Neural progenitor cell (in vitro differentiated cells): ENCODE measurements at regions not wholly inside any gene's neighbourhood (a gene's known extent, or its start where the extent isn't known, plus 50 kb on each side); places are given as distances from the start of the nearest gene placed in this dataset.

ENCODE experiments used
- DNase-seq: peaks from one replicate; pipeline ENCODE4 v3.0.0-alpha.2; 2016; ENCODE audit warnings: low spot score
- H2AFZ ChIP-seq: fragments of 200-600 bp; sonication (generic); replicated peaks from 2 replicates; pipeline ENCODE4 v1.6.1; 2016; ENCODE audit warnings: antibody characterized with exemption
- H3F3A ChIP-seq: fragments of 200-600 bp; sonication (generic); 2 replicates; pipeline ENCODE4 v1.6.1; 2016; ENCODE audit warnings: antibody characterized with exemption, low read depth
- H3K27ac ChIP-seq: fragments of 200-600 bp; sonication (generic); 2 replicates; pipeline ENCODE4 v1.5.1; 2016; ENCODE audit warnings: mild to moderate bottlenecking
- H3K27me3 ChIP-seq: fragments of 200-600 bp; sonication (generic); 2 replicates; pipeline ENCODE4 v1.6.1; 2016; ENCODE audit warnings: mild to moderate bottlenecking, moderate library complexity
- H3K36me3 ChIP-seq: fragments of 200-600 bp; sonication (generic); 2 replicates; pipeline ENCODE4 v1.5.1; 2016
- H3K4me1 ChIP-seq: fragments of 200-600 bp; sonication (generic); 2 replicates; pipeline ENCODE4 v1.6.1; 2016; ENCODE audit warnings: mixed run types
- H3K4me2 ChIP-seq: fragments of 200-600 bp; sonication (generic); 2 replicates; pipeline ENCODE4 v1.6.1; 2016
- H3K4me3 ChIP-seq: fragments of 200-600 bp; sonication (generic); 2 replicates; pipeline ENCODE4 v1.5.1; 2016
- H3K79me2 ChIP-seq: fragments of 200-600 bp; sonication (generic); 2 replicates; pipeline ENCODE4 v1.6.1; 2016; ENCODE audit warnings: low read depth
- H3K9ac ChIP-seq: fragments of 200-600 bp; sonication (generic); 2 replicates; pipeline ENCODE4 v1.6.1; 2016
- H3K9me3 ChIP-seq: fragments of 200-600 bp; sonication (generic); 2 replicates; pipeline ENCODE4 v1.5.1; 2016; ENCODE audit warnings: low read depth
- H4K20me1 ChIP-seq: fragments of 200-600 bp; sonication (generic); 2 replicates; pipeline ENCODE4 v1.6.1; 2016; ENCODE audit warnings: low read depth
- H3K27ac Mint-ChIP-seq: 3 replicates; pipeline ENCODE4 v1.8.0; 2021; ENCODE audit warnings: mixed read lengths
- H3K27me3 Mint-ChIP-seq: 2 replicates; pipeline ENCODE4 v1.8.0; 2022; ENCODE audit warnings: low read depth, mild to moderate bottlenecking, inconsistent platforms, moderate library complexity, mixed read lengths; ENCODE audit not compliant: insufficient read depth
- H3K36me3 Mint-ChIP-seq: 3 replicates; pipeline ENCODE4 v1.8.0; 2021; ENCODE audit warnings: mixed read lengths
- H3K4me1 Mint-ChIP-seq: 3 replicates; pipeline ENCODE4 v1.8.0; 2021; ENCODE audit warnings: mixed read lengths
- H3K4me3 Mint-ChIP-seq: 3 replicates; pipeline ENCODE4 v1.8.0; 2021; ENCODE audit warnings: mild to moderate bottlenecking, moderate library complexity, mixed read lengths
- H3K9me3 Mint-ChIP-seq: 3 replicates; pipeline ENCODE4 v1.8.0; 2020; ENCODE audit warnings: mixed read lengths
- EZH2 ChIP-seq: fragments of 200-600 bp; sonication (generic); IDR thresholded peaks from 2 replicates; pipeline ENCODE4 v1.6.1; 2017; ENCODE audit warnings: antibody characterized with exemption, mild to moderate bottlenecking, moderate library complexity
- EZH2phosphoT487 ChIP-seq: fragments of 200-600 bp; sonication (generic); IDR thresholded peaks from 2 replicates; pipeline ENCODE4 v1.6.1; 2017; ENCODE audit warnings: antibody characterized with exemption
- TF ChIP-seq, protein P1 (sequence below): fragments of 200-600 bp; sonication (generic); IDR thresholded peaks from 2 replicates; pipeline ENCODE4 v1.5.1; 2017; ENCODE audit warnings: antibody characterized with exemption, mild to moderate bottlenecking

DNA sequence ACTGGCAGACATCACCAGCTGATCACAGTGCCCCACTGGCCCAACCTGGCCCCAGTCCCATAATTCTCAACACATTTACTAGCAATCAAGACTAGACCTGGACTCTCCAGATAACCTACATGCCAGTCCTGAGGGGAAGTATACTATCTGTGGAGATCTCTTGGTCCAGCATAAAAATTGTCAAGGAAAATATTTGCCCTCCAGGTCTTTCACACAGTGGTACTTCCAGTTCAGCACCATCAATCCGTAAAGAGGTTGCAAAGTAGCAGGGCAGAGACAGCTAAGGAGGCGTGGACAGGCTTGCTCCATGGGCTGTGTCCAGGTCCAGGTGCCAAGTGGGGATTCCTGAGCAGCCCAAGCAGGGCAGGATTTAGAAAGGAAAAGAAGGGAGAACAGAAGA is 143.6 kb upstream of the BACE2 start:
- TF ChIP-seq EZH2 (no peak), EZH2phosphoT487 (no peak)
- TF ChIP-seq, protein P1, sequence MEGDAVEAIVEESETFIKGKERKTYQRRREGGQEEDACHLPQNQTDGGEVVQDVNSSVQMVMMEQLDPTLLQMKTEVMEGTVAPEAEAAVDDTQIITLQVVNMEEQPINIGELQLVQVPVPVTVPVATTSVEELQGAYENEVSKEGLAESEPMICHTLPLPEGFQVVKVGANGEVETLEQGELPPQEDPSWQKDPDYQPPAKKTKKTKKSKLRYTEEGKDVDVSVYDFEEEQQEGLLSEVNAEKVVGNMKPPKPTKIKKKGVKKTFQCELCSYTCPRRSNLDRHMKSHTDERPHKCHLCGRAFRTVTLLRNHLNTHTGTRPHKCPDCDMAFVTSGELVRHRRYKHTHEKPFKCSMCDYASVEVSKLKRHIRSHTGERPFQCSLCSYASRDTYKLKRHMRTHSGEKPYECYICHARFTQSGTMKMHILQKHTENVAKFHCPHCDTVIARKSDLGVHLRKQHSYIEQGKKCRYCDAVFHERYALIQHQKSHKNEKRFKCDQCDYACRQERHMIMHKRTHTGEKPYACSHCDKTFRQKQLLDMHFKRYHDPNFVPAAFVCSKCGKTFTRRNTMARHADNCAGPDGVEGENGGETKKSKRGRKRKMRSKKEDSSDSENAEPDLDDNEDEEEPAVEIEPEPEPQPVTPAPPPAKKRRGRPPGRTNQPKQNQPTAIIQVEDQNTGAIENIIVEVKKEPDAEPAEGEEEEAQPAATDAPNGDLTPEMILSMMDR: no peak
- Mint-ChIP-seq H3K4me3 (no peak overlapping the region), H3K9me3 (peaks cover 14% of the 10 kb centered on the region), H3K27ac (no peak overlapping the region), H3K27me3 (peaks cover 8% of the 10 kb centered on the region), H3K36me3 (no peaks in the 10 kb centered on the region), H3K4me1 (peaks cover 27% of the 10 kb centered on the region)
- Histone ChIP-seq H3K9ac (no peak overlapping the region), H3K36me3 (no peaks in the 10 kb centered on the region), H4K20me1 (no peaks in the 10 kb centered on the region), H3F3A (peaks cover 5% of the 10 kb centered on the region), H3K9me3 (no peaks in the 10 kb centered on the region), H2AFZ (no peak overlapping the region), H3K27ac (no peak overlapping the region), H3K4me2 (no peak overlapping the region), H3K4me1 (peaks cover 14% of the 10 kb centered on the region), H3K4me3 (no peak overlapping the region), H3K27me3 (no peaks in the 10 kb centered on the region), H3K79me2 (no peaks in the 10 kb centered on the region)
- DNase-seq: no peak

DNA sequence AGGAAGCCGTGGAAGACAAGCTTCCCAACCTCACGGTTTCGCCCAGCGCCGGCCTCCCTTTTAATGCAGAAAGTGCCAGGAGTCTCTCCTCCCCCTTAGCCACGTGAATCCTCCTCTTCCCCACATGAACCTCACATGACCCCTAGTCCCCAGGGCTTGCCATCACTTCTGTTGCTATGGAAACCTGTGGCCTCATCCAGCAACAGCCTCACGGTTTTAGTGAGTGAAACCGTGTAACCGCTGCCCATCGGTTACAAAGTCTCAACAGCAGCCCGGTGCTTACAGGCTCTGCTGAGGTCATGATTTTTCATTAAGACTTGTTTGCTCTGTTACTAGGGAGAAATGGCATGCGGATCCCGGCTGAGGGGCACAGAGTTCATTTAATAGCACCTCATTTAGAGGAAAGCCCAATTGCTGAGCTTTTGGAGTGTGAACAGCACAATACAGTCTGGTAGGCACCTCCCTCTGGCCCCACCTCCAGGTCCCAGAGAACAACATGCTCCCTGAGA is 143.2 kb upstream of the BACE2 start:
- no peak for TF ChIP-seq EZH2
- TF ChIP-seq, protein P1: no peak
- TF ChIP-seq EZH2phosphoT487: no peak
- no peak overlapping the region for H3K4me3 Mint-ChIP-seq

DNA sequence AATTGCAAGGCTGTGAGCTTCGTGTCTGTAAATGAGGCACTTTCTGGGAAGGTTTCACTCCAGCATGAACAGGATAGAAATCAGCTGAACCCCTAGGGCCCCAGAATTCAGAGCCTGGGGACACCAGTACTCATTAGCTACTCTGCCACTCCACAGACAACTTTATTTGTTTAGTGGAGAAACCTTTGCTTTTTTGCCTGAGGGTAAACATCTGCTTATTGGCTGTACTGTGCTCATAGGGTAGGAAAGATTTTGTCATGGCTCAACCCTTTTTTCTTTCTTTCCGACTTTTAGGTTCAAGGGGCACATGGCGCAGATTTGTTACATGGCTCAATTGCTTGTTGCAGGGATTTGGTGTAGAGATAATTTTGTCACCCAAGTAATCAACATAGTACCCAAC is 138.4 kb upstream of the BACE2 start:
- Histone ChIP-seq H3K27me3 (no peaks in the 10 kb centered on the region), H3K79me2 (no peaks in the 10 kb centered on the region), H3K4me3 (no peak overlapping the region), H2AFZ (no peak overlapping the region), H4K20me1 (no peaks in the 10 kb centered on the region), H3K9ac (no peak overlapping the region), H3K9me3 (no peaks in the 10 kb centered on the region), H3K4me1 (peaks cover 5% of the 10 kb centered on the region), H3K27ac (no peak overlapping the region), H3K4me2 (no peak overlapping the region), H3F3A (no peaks in the 10 kb centered on the region), H3K36me3 (no peaks in the 10 kb centered on the region)
- Mint-ChIP-seq H3K27ac (no peak overlapping the region), H3K4me1 (peaks cover 8% of the 10 kb centered on the region), H3K4me3 (no peak overlapping the region), H3K36me3 (no peaks in the 10 kb centered on the region), H3K9me3 (peaks cover 15% of the 10 kb centered on the region), H3K27me3 (no peaks in the 10 kb centered on the region)
- no peak for TF ChIP-seq EZH2
- TF ChIP-seq EZH2phosphoT487: no peak
- TF ChIP-seq, protein P1: no peak
- DNase-seq: no peak

More for the DNA sequence above, 143.2 kb upstream of the BACE2 start:
- no peaks in the 10 kb centered on the region for H3K79me2 ChIP-seq
- H3K27ac Mint-ChIP-seq: peak overlapping the region; percentile 58
- H3K4me1 Mint-ChIP-seq: peaks cover 27% of the 10 kb centered on the region
- H3K27me3 Mint-ChIP-seq: peaks cover 8% of the 10 kb centered on the region
- H3K27ac ChIP-seq: no peak overlapping the region
- H3K9ac ChIP-seq: no peak overlapping the region
- H3K27me3 ChIP-seq: no peaks in the 10 kb centered on the region
- H3K4me3 ChIP-seq: no peak overlapping the region
- no peaks in the 10 kb centered on the region for H4K20me1 ChIP-seq
- H3K9me3 Mint-ChIP-seq: peaks cover 14% of the 10 kb centered on the region
- H3K36me3 Mint-ChIP-seq: no peaks in the 10 kb centered on the region
- H2AFZ ChIP-seq: peak overlapping the region; percentile 83
- no peak overlapping the region for H3K4me2 ChIP-seq
- no peaks in the 10 kb centered on the region for H3K9me3 ChIP-seq
- no peaks in the 10 kb centered on the region for H3K36me3 ChIP-seq
- H3F3A ChIP-seq: peaks cover 5% of the 10 kb centered on the region
- peaks cover 14% of the 10 kb centered on the region for H3K4me1 ChIP-seq
- DNase-seq: peak; percentile 21
